Suprapubic skin (tissue), 4 donors: ENCODE measurements at regions not wholly inside any gene's neighbourhood (a gene's known extent, or its start where the extent isn't known, plus 50 kb on each side); places are given as distances from the start of the nearest gene placed in this dataset.

ENCODE experiments used
- DNase-seq, 2 donors: peaks; one replicate each; pipeline ENCODE4 v3.0.0-alpha.2; 2019; ENCODE audit warnings: low spot score in 2 of 2
- H3K27ac ChIP-seq: fragments of 200-600 bp; sonication (generic); one replicate; pipeline ENCODE4 v1.5.1; 2019
- H3K27me3 ChIP-seq: fragments of 200-600 bp; sonication (generic); one replicate; pipeline ENCODE4 v1.5.1; 2019
- H3K36me3 ChIP-seq: fragments of 200-600 bp; sonication (generic); one replicate; pipeline ENCODE4 v1.5.1; 2019
- H3K4me1 ChIP-seq: fragments of 200-600 bp; sonication (generic); one replicate; pipeline ENCODE4 v1.5.1; 2019
- H3K4me3 ChIP-seq: fragments of 200-600 bp; sonication (generic); one replicate; pipeline ENCODE4 v1.5.1; 2019; ENCODE audit warnings: mild to moderate bottlenecking
- H3K9me3 ChIP-seq: fragments of 200-600 bp; sonication (generic); one replicate; pipeline ENCODE4 v1.5.1; 2019
- CTCF ChIP-seq, 2 donors: fragments of 200-600 bp in 1 of 2; fragments of 450-650 bp in 1 of 2; sonication (generic) in 1 of 2; IDR thresholded peaks; one replicate each; pipeline ENCODE4 v1.5.1; 2016 to 2019; ENCODE audit warnings: antibody characterized with exemption in 2 of 2, mild to moderate bottlenecking in 1 of 2, moderate library complexity in 1 of 2
- EP300 ChIP-seq: sonication (generic); formaldehyde crosslinking; IDR thresholded peaks from one replicate; pipeline ENCODE4 v1.6.1; 2017; ENCODE audit warnings: antibody characterized with exemption
- POLR2A ChIP-seq, 2 donors: fragments of 450-650 bp; IDR thresholded peaks; one replicate each; pipeline ENCODE4 v1.6.1; 2017; ENCODE audit warnings: antibody characterized with exemption in 2 of 2, mild to moderate bottlenecking in 2 of 2, moderate library complexity in 2 of 2
- POLR2AphosphoS5 ChIP-seq, 3 donors: sonication (generic); formaldehyde crosslinking; IDR thresholded peaks; one replicate each; pipeline ENCODE4 v1.6.1; 2017; ENCODE audit warnings: antibody characterized with exemption in 3 of 3
- WGBS: methylation state at CpG from one replicate; pipeline ENCODE4 v1.1.5; 2018; 5-methylcytosine and 5-hydroxymethylcytosine counted together

DNA sequence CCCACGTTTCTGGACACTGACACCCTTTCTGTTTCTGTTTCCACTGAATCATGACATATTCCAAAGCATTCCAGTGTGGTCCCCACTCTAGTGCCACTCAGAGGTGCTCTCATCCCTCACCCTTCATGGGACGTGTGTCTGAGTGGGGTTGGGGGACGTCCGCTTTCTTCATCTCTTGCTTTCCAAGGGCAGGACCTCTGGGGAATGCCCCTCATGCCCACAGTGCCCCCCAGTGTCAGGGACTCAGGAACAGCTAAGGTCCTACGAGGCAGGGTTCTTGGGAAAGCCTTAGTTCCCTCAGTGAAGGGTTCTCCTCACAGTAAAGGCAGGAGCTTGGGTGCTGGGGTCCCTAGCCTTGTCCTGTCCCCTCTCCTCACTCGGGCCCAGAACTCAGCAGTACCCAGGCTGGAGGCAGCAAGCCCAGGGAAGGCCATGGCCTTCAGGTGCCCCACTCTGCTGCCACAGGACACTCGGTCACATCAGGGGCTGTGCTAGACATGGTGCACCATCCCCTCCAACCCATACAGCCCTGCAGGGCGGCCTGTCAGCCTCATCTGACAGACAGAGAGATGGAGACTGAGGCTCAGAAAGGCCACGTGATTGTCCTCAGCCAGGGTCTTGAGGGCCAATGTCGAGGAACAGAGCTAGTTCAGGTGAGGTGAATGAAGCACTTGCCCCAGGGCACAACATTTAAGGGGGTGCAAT is 261.0 kb downstream of the TLE3 start:
- Histone ChIP-seq H3K36me3 (no peaks in the 10 kb centered on the region), H3K27me3 (peaks cover 4% of the 10 kb centered on the region), H3K9me3 (no peaks in the 10 kb centered on the region), H3K27ac (no peak overlapping the region), H3K4me3 (no peak overlapping the region), H3K4me1 (peaks cover 9% of the 10 kb centered on the region)
- no peak for DNase-seq
- 85% methylated on average over 9 of the region's 10 CpGs for WGBS
- no peak for TF ChIP-seq POLR2AphosphoS5 (IDR thresholded peaks at IDR 0.05)
- no peak for TF ChIP-seq POLR2A (IDR thresholded peaks at IDR 0.05)
- no peak for TF ChIP-seq EP300
- TF ChIP-seq CTCF (IDR thresholded peaks at IDR 0.05): no peak

GRCh38 chr15:69838338-69838737 is 259.4 kb downstream of the TLE3 start:
- Histone ChIP-seq H3K4me1 (peaks cover 12% of the 10 kb centered on the region), H3K9me3 (no peaks in the 10 kb centered on the region), H3K27me3 (peaks cover 6% of the 10 kb centered on the region), H3K27ac (no peak overlapping the region), H3K4me3 (no peak overlapping the region), H3K36me3 (no peaks in the 10 kb centered on the region)
- TF ChIP-seq EP300 (no peak), POLR2A (IDR thresholded peaks at IDR 0.05) (no peak), CTCF (IDR thresholded peaks at IDR 0.05) (no peak), POLR2AphosphoS5 (IDR thresholded peaks at IDR 0.05) (no peak)
- DNase-seq: no peak
- WGBS: 94% methylated on average over 1 of the region's 1 CpG

DNA sequence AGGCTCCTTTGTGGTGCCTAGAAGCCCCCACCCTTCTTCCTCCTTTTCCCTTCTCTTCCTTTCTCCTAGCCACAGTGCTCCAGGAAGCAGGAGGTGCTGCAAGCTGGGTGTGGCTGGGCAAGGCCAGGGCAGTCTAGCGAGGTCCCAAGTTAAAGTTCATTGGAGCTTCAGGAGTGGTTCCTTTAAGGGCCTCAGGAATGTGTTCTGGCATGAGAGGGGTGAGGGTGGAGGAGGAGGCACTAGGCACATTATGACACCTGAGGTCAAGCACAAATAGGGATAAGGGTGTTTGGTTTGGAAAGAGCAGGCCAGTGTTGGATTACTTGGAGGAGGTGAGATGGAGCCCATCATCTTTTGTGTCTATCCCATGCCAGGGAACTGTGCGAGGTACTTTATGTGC is 258.7 kb downstream of the TLE3 start:
- 88% methylated on average over 2 of the region's 2 CpGs for WGBS
- DNase-seq: no peak
- Histone ChIP-seq H3K4me1 (peaks cover 12% of the 10 kb centered on the region), H3K4me3 (no peak overlapping the region), H3K27me3 (peaks cover 8% of the 10 kb centered on the region), H3K27ac (no peak overlapping the region), H3K36me3 (no peaks in the 10 kb centered on the region), H3K9me3 (no peaks in the 10 kb centered on the region)
- TF ChIP-seq POLR2A (IDR thresholded peaks at IDR 0.05) (no peak), POLR2AphosphoS5 (IDR thresholded peaks at IDR 0.05) (no peak), CTCF (IDR thresholded peaks at IDR 0.05) (no peak)

- peaks cover 11% of the 10 kb centered on the region for H3K27me3 ChIP-seq
- H3K27ac ChIP-seq: no peak overlapping the region
- TF ChIP-seq POLR2A (IDR thresholded peaks at IDR 0.05): no peak
- TF ChIP-seq EP300: no peak
- no peak for TF ChIP-seq POLR2AphosphoS5 (IDR thresholded peaks at IDR 0.05)
- H3K4me3 ChIP-seq: no peak overlapping the region
- H3K36me3 ChIP-seq: no peaks in the 10 kb centered on the region
- no peaks in the 10 kb centered on the region for H3K9me3 ChIP-seq
- 29% methylated on average over 21 of the region's 21 CpGs for WGBS
- H3K4me1 ChIP-seq: peaks cover 12% of the 10 kb centered on the region
- no peak for DNase-seq
Measured at GRCh38 chr15:69841113-69841828, 256.4 kb downstream of the TLE3 start.

DNA sequence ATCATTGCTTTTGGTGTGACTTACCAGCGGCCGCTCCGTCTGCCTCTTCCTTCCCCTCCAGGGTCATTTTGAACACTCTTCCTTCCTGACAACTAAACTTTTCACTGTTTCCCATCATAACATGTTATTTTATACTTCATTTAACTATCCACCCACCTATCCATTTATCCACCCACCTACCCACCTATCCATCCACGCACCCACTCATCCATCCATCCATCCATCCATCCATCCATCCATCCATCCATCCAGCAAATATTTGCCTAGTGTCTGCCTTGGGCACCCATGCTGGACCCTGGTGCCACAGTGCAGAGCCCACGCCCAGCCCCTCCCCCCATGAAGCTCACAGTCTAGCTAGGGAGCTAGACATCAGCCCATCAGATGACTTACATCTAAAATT is 254.9 kb downstream of the TLE3 start:
- no peak for TF ChIP-seq CTCF (IDR thresholded peaks at IDR 0.05)
- no peak for TF ChIP-seq POLR2A (IDR thresholded peaks at IDR 0.05)
- no peak for TF ChIP-seq EP300
- TF ChIP-seq POLR2AphosphoS5 (IDR thresholded peaks at IDR 0.05): no peak
- Histone ChIP-seq H3K9me3 (no peaks in the 10 kb centered on the region), H3K4me1 (peaks cover 12% of the 10 kb centered on the region), H3K4me3 (no peak overlapping the region), H3K36me3 (no peaks in the 10 kb centered on the region), H3K27me3 (peaks cover 15% of the 10 kb centered on the region), H3K27ac (no peak overlapping the region)
- DNase-seq: no peak
- WGBS: 88% methylated on average over 5 of the region's 5 CpGs
